GM21619 (cell line): ENCODE measurements at regions not wholly inside any gene's neighbourhood (a gene's known extent, or its start where the extent isn't known, plus 50 kb on each side); places are given as distances from the start of the nearest gene placed in this dataset.
A peak's percentile ranks its signal among the peaks of the same experiment; 100 is the strongest.
"Not testable (repeated sequence)": the region's sequence is repeated elsewhere in the genome, so short reads cannot be mapped to it uniquely, and the experiment has no call there.

ENCODE experiments used
- ATAC-seq: cut with Tn5 transposase; IDR thresholded peaks from one replicate; pipeline ENCODE4 v1.9.1; 2021; ENCODE audit not compliant: unreplicated experiment

DNA sequence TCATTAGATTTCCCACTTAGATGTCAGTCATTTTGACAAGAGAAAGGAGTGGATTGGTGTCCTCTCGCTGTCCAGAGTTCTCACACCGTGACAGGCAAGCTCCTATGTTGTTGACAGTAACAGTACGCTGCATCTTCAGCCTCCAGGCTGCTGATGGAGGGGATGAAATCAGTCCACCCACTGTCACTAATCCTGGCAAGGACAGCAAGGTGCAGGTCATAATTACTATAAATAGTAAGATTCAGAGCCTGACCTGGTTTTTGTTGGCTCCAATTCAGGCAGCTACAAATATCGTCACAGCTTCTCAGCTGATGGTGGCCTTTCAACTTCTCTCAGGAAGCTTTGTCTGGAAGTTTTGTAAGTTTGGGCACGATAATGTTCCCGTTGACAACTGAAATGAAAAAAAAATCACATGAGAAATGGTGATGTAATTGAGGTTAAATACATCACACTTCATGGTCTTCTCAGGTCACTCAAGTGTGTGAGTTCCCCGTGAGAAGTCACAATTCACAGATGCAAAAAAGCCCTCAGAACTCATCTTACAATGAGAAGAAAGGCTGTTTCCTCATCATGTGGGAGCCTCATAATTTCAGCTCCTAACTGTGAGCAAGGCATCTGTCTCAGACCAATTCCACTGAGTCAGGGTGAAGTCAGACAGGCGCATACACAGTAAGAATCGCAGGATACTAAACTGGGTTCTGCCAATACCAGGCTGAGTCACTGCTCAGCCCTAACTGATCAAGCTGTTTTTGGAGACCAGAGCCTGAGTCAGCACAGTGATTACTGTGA lies 516.9 kb downstream of the RPIA start:
- ATAC-seq: not testable (repeated sequence)

- ATAC-seq: not testable (repeated sequence)
Observed at GRCh38 chr2:89213151-89213550, 521.7 kb downstream of the RPIA start.

DNA sequence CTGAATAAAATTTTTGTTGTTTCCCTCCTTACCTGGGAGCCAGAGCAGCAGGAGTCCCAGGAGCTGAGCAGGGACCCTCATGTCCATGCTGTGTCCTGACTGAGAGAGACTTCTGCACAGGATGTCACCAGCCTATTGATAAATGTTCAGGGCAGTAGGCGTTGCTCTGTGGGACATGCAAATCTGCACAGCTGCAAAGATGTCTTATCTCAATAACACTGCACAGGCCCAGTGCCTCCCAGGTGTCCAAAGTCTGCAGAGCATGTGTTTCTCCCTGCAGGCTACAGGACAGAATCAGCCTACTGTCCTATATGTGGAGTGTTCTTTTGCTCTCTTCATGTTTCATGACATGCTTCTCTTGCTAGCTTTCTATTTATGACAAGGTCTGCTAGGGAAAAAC lies 522.3 kb downstream of the RPIA start:
- ATAC-seq: not testable (repeated sequence)

DNA sequence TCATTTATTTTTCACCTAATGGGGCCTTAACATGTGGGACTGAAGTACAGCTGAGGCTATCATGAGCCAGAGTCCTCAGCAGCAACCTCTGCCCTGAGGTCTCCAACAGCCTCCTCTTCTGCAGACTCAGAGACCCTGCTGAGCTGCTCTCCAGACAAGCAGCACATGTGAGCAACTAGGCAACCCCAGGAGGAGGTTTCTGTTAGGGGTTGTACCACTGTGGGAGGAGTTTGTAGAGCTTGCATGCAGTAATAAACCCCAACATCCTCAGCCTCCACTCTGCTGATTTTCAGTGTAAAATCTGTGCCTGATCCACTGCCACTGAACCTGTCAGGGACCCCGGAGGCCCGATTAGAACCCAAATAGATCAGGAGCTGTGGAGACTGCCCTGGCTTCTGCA lies 530.0 kb downstream of the RPIA start:
- ATAC-seq: not testable (repeated sequence)

DNA sequence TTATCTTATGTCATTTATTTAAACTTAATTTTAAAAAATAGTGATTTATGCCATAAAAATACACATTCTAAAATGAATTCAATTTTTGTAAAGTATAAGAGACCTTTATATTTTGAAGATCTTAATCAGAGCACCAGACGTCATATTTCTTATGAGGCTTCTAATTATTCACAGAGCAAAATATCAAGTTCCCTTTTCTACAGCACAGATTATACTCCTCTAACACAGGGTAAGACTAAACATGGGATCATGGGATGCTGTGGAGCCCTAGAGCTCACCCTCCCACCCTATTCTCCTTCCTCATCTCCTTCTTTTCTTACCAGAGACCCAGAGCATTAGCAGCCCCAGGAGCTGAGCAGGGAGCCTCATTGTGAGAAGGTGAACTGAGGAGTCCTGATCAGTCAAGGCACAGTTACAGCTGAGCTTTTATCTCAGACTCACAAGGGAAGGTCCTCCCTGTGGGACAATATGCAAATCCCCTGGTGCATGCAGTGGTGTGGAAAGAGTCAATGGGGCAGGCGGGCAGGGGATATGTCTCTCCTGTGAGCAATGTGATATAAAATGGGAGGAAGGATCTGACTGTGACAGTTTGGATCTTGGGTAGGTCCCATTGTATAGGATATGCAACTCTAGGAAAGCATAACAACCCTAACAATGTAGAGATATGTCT lies 530.7 kb downstream of the RPIA start:
- ATAC-seq: not testable (repeated sequence)

DNA sequence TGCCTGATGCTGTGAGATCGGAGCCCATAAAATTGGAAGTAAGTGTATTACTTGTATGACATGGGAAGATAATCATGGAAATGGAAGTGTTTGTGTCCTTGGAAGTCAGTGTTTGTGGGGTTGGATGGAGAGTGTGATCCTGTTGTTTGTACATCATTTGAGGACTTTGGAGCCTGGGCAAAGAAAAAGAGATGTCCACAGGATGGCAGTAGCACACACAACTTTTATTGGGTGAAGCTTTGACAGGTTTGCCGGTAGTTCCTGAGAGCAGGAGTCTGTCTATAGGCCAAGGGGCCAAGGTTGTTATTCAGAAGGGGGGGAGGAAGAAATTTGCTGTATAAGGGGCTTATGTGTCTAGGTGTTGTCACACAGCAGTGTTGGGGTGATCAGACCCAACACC lies 533.3 kb downstream of the RPIA start:
- not testable (repeated sequence) for ATAC-seq

GRCh38 chr2:89229979-89230378 lies 538.5 kb downstream of the RPIA start:
- ATAC-seq: not testable (repeated sequence)

GRCh38 chr2:89231241-89231640 lies 539.8 kb downstream of the RPIA start:
- ATAC-seq: not testable (repeated sequence)

GRCh38 chr2:89233931-89234330 lies 542.5 kb downstream of the RPIA start:
- ATAC-seq: not testable (repeated sequence)

GRCh38 chr2:89234818-89235466 lies 543.5 kb downstream of the RPIA start:
- not testable (repeated sequence) for ATAC-seq

- ATAC-seq: not testable (repeated sequence)
Observed at GRCh38 chr2:89236832-89237450, 545.5 kb downstream of the RPIA start.

GRCh38 chr2:89237783-89238182 lies 546.3 kb downstream of the RPIA start:
- not testable (repeated sequence) for ATAC-seq

DNA sequence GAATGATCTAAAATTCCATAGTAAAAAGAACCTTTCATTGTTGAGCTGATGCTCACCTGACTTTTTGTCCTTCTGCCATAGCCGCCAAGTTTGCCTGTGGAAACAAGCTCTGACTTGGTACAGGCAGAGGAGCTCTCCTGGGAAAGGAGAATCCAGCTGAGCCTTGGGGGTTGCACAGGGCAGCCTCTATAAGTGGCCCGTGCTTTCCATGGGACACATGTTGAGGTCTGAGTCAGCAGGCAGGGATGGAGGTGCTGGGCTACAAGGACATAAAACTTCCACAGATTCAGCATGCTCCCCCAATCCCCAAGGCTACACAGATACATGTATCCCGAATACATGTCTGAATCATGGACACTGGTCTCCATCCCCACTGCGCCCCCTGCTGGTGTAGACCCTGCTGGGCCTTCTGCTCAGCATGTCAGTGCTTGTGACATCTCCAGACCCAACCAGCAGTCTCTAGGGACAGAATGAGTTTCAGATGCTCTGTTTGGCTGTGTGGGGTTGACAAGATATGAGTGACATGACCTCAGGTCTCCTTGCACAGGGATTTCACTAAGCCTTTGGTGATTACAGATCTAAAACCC lies 551.7 kb downstream of the RPIA start:
- ATAC-seq: peak; percentile 83

- not testable (repeated sequence) for ATAC-seq
Observed at GRCh38 chr2:89244407-89244806, 552.9 kb downstream of the RPIA start.

DNA sequence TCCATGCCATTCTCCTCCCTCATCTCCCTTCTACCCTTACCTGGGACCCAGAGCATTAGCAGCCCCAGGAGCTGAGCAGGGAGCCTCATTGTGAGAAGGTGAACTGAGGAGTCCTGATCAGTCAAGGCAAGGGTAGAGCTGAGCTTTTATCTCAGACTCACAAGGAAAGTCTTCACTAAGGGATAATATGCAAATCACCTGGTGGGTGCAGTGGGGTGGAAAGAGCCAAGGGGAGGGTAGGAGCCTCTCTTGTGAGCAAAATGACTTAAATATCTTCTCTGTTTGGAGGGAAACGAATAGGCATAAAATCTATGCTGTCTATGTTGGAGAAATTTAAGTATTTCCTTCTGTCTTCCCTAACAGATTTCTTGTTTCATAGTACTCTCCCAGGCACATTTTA lies 554.0 kb downstream of the RPIA start:
- ATAC-seq: not testable (repeated sequence)

DNA sequence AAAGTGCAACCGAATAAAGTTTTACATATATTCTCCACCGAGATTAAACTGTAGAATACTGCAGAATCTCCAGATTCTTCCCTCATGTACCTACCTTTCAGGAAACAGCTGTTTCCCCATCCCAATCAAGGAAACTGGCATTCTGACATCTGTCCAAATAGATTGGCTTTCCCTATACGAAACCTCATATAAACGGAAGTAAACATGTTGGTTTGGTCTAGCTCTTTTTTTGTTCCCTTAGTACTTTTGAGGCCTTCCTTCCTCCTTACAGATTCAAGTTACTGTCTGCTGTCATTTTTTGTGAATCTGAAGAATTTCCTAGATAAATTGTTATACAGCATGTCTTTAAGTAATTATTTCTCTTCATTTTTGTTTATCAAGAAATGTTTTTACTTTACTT lies 554.6 kb downstream of the RPIA start:
- ATAC-seq: not testable (repeated sequence)

DNA sequence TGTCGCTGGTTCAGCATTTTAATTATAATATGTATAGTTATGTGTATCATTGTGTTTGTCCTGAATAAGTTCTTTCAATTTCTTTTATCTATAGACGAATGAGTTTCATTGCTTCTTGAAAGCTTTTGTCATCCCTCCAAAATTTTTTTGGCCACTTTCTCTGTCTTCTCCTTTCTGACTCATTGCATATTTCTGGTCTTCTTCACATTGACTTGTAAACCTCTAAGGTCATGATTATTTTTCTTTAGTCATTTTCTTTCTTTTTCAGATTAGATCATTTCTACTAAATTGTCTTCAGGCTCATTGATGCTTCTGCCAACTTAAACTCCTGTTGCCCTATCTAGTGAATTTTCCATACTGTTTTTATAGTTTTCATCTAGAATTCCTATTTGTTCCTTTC lies 555.1 kb downstream of the RPIA start:
- ATAC-seq: not testable (repeated sequence)

GRCh38 chr2:89255013-89255412 lies 563.5 kb downstream of the RPIA start:
- not testable (repeated sequence) for ATAC-seq

DNA sequence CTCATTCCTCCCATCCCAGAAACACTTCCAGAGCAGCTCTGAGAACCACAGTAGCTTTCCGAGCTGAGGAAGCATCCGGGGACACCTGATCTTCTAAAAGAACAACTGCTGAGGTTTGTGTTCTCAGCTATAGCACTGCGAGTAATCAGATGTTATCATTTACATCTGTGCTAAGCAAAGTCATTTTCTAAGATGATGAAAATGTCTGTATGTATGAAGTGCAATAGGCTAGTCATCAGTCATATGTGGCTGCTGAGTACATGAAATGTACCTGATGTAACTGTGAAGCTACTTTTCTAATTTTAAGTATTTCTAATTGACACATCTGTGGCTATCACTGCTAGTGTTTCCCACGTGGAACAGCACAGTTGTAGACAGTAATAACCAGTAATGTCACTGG lies 582.0 kb downstream of the RPIA start:
- not testable (repeated sequence) for ATAC-seq

GRCh38 chr2:89280536-89280935 lies 589.1 kb downstream of the RPIA start:
- ATAC-seq: not testable (repeated sequence)
